ENCODE measurements at regions not wholly inside any gene's neighbourhood (a gene's known extent, or its start where the extent isn't known, plus 50 kb on each side); places are given as distances from the start of the nearest gene placed in this dataset.

DNA sequence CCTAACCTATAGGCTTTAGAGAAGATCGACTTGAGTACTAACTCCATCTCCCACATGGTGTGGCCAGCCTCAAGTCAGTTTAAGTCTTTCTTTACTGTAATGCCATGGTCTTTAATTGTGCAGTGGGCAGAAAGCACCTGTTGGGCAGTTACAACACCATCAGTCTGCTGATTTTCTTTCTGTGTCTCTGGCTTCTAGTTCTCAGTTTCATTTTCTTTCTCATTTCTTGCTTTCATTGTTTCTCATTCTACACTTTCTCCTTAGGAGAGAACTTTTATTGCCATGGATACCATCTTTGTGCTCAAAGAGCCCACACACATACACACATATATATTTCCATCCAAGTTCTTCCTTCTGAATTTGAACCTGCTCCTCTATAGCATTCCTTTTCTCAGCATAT lies 96.1 kb upstream of the SLC16A7 start:
- no peak overlapping the region for H3K4me3 ChIP-seq (ENCODE audit: low read length)
- CTCF ChIA-PET: no interaction called here
- no peaks in the 10 kb centered on the region for H3K36me3 ChIP-seq (ENCODE audit: insufficient read depth, low read length)
- H3K36me3 Mint-ChIP-seq (ENCODE audit: low read depth): no peaks in the 10 kb centered on the region
- intact Hi-C loops (cut with DNase I, micrococcal nuclease): no loop called here
- no peaks in the 10 kb centered on the region for H3K9me3 Mint-ChIP-seq
- H3K4me1 Mint-ChIP-seq (ENCODE audit: low read depth): peaks cover 15% of the 10 kb centered on the region
- H3K27ac Mint-ChIP-seq: no peak overlapping the region
- no peaks in the 10 kb centered on the region for H3K4me1 ChIP-seq (ENCODE audit: insufficient read depth, low read length)
- no peak for DNase-seq
- TF ChIP-seq, protein P1, sequence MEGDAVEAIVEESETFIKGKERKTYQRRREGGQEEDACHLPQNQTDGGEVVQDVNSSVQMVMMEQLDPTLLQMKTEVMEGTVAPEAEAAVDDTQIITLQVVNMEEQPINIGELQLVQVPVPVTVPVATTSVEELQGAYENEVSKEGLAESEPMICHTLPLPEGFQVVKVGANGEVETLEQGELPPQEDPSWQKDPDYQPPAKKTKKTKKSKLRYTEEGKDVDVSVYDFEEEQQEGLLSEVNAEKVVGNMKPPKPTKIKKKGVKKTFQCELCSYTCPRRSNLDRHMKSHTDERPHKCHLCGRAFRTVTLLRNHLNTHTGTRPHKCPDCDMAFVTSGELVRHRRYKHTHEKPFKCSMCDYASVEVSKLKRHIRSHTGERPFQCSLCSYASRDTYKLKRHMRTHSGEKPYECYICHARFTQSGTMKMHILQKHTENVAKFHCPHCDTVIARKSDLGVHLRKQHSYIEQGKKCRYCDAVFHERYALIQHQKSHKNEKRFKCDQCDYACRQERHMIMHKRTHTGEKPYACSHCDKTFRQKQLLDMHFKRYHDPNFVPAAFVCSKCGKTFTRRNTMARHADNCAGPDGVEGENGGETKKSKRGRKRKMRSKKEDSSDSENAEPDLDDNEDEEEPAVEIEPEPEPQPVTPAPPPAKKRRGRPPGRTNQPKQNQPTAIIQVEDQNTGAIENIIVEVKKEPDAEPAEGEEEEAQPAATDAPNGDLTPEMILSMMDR (IDR thresholded peaks at IDR 0.05): no peak
- H3K9me3 ChIP-seq (ENCODE audit: control insufficient read depth in 1 of 2, insufficient read depth in 1 of 2, low read length in 2 of 2): no peaks in the 10 kb centered on the region
- H3K27me3 ChIP-seq (ENCODE audit: control insufficient read depth in 1 of 2, insufficient read depth in 2 of 2, low read length in 2 of 2): no peaks in the 10 kb centered on the region
- no peak for ATAC-seq (ENCODE audit: poor library complexity)
- H3K27ac ChIP-seq (ENCODE audit: low read depth in 1 of 2, low read length in 2 of 2): no peak overlapping the region
- no peak overlapping the region for H3K4me3 Mint-ChIP-seq
- POLR2A ChIA-PET: no interaction called here
- H3K27me3 Mint-ChIP-seq: peaks cover 4% of the 10 kb centered on the region

- Mint-ChIP-seq H3K27me3 (no peaks in the 10 kb centered on the region), H3K9me3 (no peaks in the 10 kb centered on the region), H3K4me3 (no peak overlapping the region), H3K4me1 (ENCODE audit: low read depth) (no peaks in the 10 kb centered on the region), H3K36me3 (ENCODE audit: low read depth) (no peaks in the 10 kb centered on the region), H3K27ac (no peak overlapping the region)
- Histone ChIP-seq H3K4me1 (ENCODE audit: insufficient read depth, low read length) (no peaks in the 10 kb centered on the region), H3K27ac (ENCODE audit: low read depth in 1 of 2, low read length in 2 of 2) (no peak overlapping the region), H3K27me3 (ENCODE audit: control insufficient read depth in 1 of 2, insufficient read depth in 2 of 2, low read length in 2 of 2) (no peaks in the 10 kb centered on the region), H3K9me3 (ENCODE audit: control insufficient read depth in 1 of 2, insufficient read depth in 1 of 2, low read length in 2 of 2) (no peaks in the 10 kb centered on the region), H3K36me3 (ENCODE audit: insufficient read depth, low read length) (no peaks in the 10 kb centered on the region), H3K4me3 (ENCODE audit: low read length) (no peak overlapping the region)
- ChIA-PET CTCF (no interaction called here), POLR2A (no interaction called here)
- TF ChIP-seq, protein P1 (IDR thresholded peaks at IDR 0.05): no peak
- DNase-seq: no peak
- intact Hi-C loops (cut with DNase I, micrococcal nuclease): no loop called here
- no peak for ATAC-seq (ENCODE audit: poor library complexity)
These were observed 101.2 kb upstream of the SLC16A7 start for GRCh38 chr12:59494617-59495016.

DNA sequence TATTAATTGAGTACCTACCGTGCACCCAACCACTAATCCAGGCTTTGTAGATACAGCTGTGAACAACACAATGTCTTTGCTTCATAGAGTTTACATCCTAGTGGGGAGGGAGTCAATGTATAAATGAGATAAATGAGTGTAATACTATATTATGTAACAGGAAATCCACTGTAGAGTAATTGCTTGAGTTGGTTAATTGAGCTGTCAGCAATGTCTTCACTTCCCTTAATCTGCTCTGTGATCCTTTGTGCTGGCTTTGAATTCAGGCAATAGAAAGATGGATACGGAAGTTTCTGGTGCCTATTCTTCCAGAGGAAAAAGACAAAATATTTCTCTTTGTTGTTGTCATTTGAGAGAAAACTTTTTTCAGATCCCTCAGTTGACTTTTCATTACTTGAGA lies 104.0 kb upstream of the SLC16A7 start:
- intact Hi-C loops (cut with DNase I, micrococcal nuclease): no loop called here
- Mint-ChIP-seq H3K4me1 (ENCODE audit: low read depth) (no peaks in the 10 kb centered on the region), H3K4me3 (no peak overlapping the region), H3K36me3 (ENCODE audit: low read depth) (no peaks in the 10 kb centered on the region), H3K27me3 (no peaks in the 10 kb centered on the region), H3K9me3 (peaks cover under 1% of the 10 kb centered on the region), H3K27ac (no peak overlapping the region)
- no peak for ATAC-seq (ENCODE audit: poor library complexity)
- Histone ChIP-seq H3K4me3 (ENCODE audit: low read length) (no peak overlapping the region), H3K9me3 (ENCODE audit: control insufficient read depth in 1 of 2, insufficient read depth in 1 of 2, low read length in 2 of 2) (no peaks in the 10 kb centered on the region), H3K27me3 (ENCODE audit: control insufficient read depth in 1 of 2, insufficient read depth in 2 of 2, low read length in 2 of 2) (no peaks in the 10 kb centered on the region), H3K27ac (ENCODE audit: low read depth in 1 of 2, low read length in 2 of 2) (no peak overlapping the region), H3K4me1 (ENCODE audit: insufficient read depth, low read length) (no peaks in the 10 kb centered on the region), H3K36me3 (ENCODE audit: insufficient read depth, low read length) (no peaks in the 10 kb centered on the region)
- CTCF ChIA-PET: no interaction called here
- TF ChIP-seq, protein P1 (IDR thresholded peaks at IDR 0.05): no peak
- POLR2A ChIA-PET: no interaction called here
- DNase-seq: peak in 1 of 14 experiments; percentile 1
